ENCODE measurements at regions not wholly inside any gene's neighbourhood (a gene's known extent, or its start where the extent isn't known, plus 50 kb on each side); places are given as distances from the start of the nearest gene placed in this dataset.

DNA sequence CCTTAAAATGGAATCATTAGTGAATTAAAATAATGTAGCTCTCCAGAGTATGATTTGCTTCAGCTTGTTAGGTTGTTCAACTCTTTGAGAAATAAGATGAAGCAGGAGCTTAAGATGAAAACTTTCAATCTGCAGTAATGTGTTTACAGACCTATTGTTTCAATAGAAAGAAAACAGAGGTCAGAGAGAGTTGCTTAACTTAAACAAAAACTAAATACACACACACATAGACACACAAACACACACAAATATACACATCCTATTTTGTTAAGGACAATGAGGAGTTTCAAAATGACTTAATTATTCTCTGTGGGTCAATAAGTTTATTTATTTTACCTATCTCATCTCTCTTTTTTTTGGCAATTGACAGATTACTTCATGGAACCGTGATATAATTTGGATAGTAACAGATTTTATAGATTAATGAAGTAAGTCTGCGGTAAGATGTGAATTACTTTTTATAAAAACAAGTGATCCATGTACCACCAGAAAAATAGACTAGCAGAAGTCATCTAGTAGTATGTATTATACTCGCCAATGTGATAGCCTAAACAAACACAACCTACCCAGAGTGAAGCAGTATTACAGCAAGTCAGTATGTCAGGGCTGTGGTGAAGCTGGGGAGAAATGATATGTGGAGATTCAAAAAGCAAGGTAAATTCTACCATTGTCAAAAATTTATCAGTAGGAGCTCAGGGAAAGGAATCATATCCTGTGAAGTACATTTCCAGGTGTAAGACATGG lies 76.7 kb upstream of the DCBLD2 start:
- DNase-seq (ENCODE audit: low read depth), result no peak
- TF ChIP-seq, protein P1, sequence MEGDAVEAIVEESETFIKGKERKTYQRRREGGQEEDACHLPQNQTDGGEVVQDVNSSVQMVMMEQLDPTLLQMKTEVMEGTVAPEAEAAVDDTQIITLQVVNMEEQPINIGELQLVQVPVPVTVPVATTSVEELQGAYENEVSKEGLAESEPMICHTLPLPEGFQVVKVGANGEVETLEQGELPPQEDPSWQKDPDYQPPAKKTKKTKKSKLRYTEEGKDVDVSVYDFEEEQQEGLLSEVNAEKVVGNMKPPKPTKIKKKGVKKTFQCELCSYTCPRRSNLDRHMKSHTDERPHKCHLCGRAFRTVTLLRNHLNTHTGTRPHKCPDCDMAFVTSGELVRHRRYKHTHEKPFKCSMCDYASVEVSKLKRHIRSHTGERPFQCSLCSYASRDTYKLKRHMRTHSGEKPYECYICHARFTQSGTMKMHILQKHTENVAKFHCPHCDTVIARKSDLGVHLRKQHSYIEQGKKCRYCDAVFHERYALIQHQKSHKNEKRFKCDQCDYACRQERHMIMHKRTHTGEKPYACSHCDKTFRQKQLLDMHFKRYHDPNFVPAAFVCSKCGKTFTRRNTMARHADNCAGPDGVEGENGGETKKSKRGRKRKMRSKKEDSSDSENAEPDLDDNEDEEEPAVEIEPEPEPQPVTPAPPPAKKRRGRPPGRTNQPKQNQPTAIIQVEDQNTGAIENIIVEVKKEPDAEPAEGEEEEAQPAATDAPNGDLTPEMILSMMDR (IDR thresholded peaks at IDR 0.05; ENCODE audit: insufficient read depth, low read depth, low read length, missing control alignments), result no peak
- H3K4me3 ChIP-seq (ENCODE audit: low read depth, low read length), result no peak overlapping the region

DNA sequence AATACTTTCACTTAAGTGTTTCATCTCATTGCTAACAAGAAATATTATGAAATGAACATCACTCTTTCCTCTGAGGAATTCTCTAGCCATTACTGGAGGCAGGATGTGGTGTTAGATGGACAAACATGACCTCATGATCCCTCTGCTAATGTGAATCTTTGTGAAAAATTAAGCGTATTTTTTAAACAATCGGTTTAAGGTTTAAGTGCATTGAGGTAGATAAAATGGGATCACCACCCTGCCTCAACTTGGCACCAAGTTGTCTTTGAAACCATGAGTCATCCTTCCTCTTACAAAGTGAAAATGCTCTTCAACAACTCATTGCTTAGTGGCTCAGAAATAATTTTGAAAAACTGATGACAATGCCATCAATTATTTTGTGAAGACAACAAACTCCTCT lies 76.0 kb upstream of the DCBLD2 start:
- TF ChIP-seq, protein P1 (IDR thresholded peaks at IDR 0.05; ENCODE audit: insufficient read depth, low read depth, low read length, missing control alignments), result no peak
- no peak overlapping the region for H3K4me3 ChIP-seq (ENCODE audit: low read depth, low read length)
- DNase-seq (ENCODE audit: low read depth), result peak; percentile 24

DNA sequence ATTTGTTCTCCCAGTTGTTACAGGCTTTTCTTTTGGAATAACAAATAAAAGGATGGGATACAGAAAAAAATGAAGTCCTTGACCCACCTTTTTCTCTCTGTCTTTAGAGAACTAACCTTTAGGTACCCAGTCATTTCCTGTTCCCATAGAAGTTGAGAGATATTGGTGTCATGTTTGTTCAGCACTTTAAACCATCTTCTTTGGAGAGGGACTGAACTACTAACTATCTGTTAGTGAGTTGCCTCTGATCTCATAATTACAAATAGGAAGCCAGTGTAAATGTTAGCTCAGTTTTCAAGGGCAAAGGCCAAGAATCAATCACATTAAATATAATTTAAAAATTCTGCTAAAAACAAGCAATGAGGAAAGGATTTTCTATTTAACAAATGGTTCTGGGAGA lies 72.9 kb upstream of the DCBLD2 start:
- H3K4me3 ChIP-seq (ENCODE audit: low read depth, low read length), result no peak overlapping the region
- TF ChIP-seq, protein P1 (IDR thresholded peaks at IDR 0.05; ENCODE audit: insufficient read depth, low read depth, low read length, missing control alignments), result no peak

DNA sequence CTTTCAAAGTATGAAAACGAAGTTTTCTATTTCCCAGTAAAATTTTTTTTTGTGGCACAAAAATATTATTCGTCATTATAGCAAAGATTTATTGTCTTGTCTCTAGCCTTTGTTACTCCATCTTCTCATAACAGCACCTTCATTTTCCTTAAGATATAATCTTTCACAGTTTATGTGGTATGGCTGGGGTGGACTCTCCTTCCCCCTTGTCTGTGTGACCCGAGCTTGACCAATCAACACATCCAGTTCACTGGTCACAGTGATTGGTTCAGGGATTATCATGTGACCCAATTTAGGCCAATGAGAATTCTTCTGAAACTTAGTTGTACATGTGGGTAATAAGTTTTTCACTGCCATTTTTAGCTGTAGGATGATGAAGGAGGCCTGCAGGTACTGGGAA lies 71.2 kb upstream of the DCBLD2 start:
- TF ChIP-seq, protein P1 (IDR thresholded peaks at IDR 0.05; ENCODE audit: insufficient read depth, low read depth, low read length, missing control alignments), result no peak
- no peak overlapping the region for H3K4me3 ChIP-seq (ENCODE audit: low read depth, low read length)
- no peak for DNase-seq (ENCODE audit: low read depth)

More for the DNA sequence above, 72.9 kb upstream of the DCBLD2 start:
- no peak for DNase-seq (ENCODE audit: low read depth)

DNA sequence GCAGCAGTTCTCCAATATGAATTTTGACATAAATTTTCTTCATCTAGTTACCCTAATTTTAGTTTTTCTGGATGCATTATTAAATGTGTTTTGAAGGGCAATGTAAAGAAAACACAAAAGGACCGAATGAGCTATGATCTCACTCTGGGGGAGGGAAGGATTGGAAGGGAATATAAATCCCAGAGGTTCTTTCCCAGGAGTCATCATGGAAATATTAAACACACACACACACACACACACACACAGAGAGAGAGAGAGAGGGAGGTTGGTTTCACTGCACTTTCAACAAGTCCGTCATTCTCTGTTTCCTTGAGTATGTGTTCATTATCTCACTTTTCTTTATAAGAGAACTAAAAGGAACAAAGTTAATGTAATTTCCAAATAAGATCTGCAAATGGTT lies 70.7 kb upstream of the DCBLD2 start:
- TF ChIP-seq, protein P1 (IDR thresholded peaks at IDR 0.05; ENCODE audit: insufficient read depth, low read depth, low read length, missing control alignments), result no peak
- no peak overlapping the region for H3K4me3 ChIP-seq (ENCODE audit: low read depth, low read length)
- DNase-seq (ENCODE audit: low read depth), result no peak

DNA sequence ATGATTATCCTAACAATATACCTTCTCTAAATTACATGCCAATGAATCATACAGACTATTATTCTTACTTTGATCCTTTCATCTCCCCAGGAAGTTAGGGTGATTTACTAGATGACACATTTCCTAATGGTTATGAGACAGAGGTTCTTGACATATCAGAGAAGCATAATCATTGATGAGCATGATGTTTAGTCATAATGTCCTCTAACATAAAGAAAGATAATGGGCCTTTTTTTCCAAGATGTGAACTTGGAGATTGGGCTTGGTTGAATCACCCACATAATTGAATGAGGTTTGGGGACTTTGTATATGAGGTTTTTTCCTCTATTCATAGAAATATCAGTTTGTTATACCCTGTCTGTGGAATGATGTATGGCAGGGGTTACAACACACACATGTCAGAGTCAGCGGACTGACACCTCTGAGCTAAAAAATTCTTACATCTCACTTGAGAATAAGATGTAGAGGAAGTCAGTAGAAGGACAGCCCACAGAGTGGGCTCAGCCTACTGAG lies 69.7 kb upstream of the DCBLD2 start:
- TF ChIP-seq, protein P1 (IDR thresholded peaks at IDR 0.05; ENCODE audit: insufficient read depth, low read depth, low read length, missing control alignments), result no peak
- no peak for DNase-seq (ENCODE audit: low read depth)
- H3K4me3 ChIP-seq (ENCODE audit: low read depth, low read length), result no peak overlapping the region

DNA sequence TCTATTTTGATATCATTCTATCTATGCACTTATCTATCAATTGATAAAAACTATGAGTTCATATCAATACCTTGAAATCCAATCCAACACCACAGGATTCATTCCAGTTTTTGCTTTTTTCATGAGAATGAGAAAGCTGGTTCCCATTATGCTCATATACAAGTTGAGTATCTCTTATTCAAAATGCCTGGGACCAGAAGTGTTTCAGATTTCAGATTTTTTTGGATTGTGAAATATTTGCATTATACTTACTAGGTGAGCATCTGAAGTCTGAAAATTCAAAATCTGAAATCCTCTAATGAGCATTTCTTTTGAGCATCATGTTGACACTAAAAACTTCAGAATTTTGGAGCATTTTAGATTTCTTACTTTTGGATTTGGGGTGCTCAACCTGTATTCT lies 67.8 kb upstream of the DCBLD2 start:
- no peak overlapping the region for H3K4me3 ChIP-seq (ENCODE audit: low read depth, low read length)
- TF ChIP-seq, protein P1 (IDR thresholded peaks at IDR 0.05; ENCODE audit: insufficient read depth, low read depth, low read length, missing control alignments), result no peak
- no peak for DNase-seq (ENCODE audit: low read depth)

All from GM12865 (cell line).